ENCODE measurements at regions not wholly inside any gene's neighbourhood (a gene's known extent, or its start where the extent isn't known, plus 50 kb on each side); places are given as distances from the start of the nearest gene placed in this dataset.
A peak's percentile ranks its signal among the peaks of the same experiment; 100 is the strongest.

GRCh38 chr7:94064541-94065191 lies 60.5 kb upstream of the BET1 start:
- DNase-seq (ENCODE audit: low spot score) = no peak
- Histone ChIP-seq H3K9me2 (ENCODE audit: insufficient read depth, low read length) (no peaks in the 10 kb centered on the region), H3K9me3 (ENCODE audit: low read length) (no peaks in the 10 kb centered on the region), H3K4me1 (ENCODE audit: insufficient read depth, low read length, poor library complexity, severe bottlenecking) (peaks cover 55% of the 10 kb centered on the region), H2AFZ (ENCODE audit: low read length) (no peak overlapping the region), H3K4me2 (ENCODE audit: low read length) (no peak overlapping the region), H3K79me2 (ENCODE audit: insufficient read depth, low read depth, low read length) (no peaks in the 10 kb centered on the region), H3K4me3 (ENCODE audit: low read depth, low read length, poor library complexity, severe bottlenecking) (no peak overlapping the region), H3K36me3 (ENCODE audit: insufficient read depth, low read length) (no peaks in the 10 kb centered on the region), H4K20me1 (ENCODE audit: insufficient read depth, low read length) (no peaks in the 10 kb centered on the region), H3K27ac (ENCODE audit: low read depth, low read length, poor library complexity, severe bottlenecking) (no peak overlapping the region)
- intact Hi-C loops (cut with micrococcal nuclease; ENCODE audit: unreplicated experiment) = loop anchor here (10.0 kb wide), 1 partner anchor 1250 kb away; no protein-coding TSS in a partner anchor
- BruUV-seq (replicated peaks) = no TSS peak
- POLR2A ChIA-PET = interaction anchor here (0.7 to 2.0 kb wide), 5 partner anchors 10 to 326 kb away, joined by 4 to 9 read pairs (median 5); no protein-coding TSS in a partner anchor
- CTCF ChIA-PET (ENCODE audit: unreplicated experiment) = no interaction called here
- TF ChIP-seq EZH2phosphoT487 (IDR thresholded peaks at IDR 0.05; ENCODE audit: borderline replicate concordance, low read depth, low read length) (no peak), CTCF (conservative IDR thresholded peaks at IDR 0.05; ENCODE audit: low read length) (peak; percentile 40)

GRCh38 chr7:94067047-94067446 lies 62.9 kb upstream of the BET1 start:
- intact Hi-C loops (cut with micrococcal nuclease; ENCODE audit: unreplicated experiment) = loop anchor here (10.0 kb wide), 1 partner anchor 1252 kb away; no protein-coding TSS in a partner anchor
- H3K9me2 ChIP-seq (ENCODE audit: insufficient read depth, low read length) = no peaks in the 10 kb centered on the region
- TF ChIP-seq EZH2phosphoT487 (IDR thresholded peaks at IDR 0.05; ENCODE audit: borderline replicate concordance, low read depth, low read length) = no peak
- no TSS peak for BruUV-seq (replicated peaks)
- no peaks in the 10 kb centered on the region for H3K79me2 ChIP-seq (ENCODE audit: insufficient read depth, low read depth, low read length)
- H4K20me1 ChIP-seq (ENCODE audit: insufficient read depth, low read length) = no peaks in the 10 kb centered on the region
- H3K4me3 ChIP-seq (ENCODE audit: low read depth, low read length, poor library complexity, severe bottlenecking) = no peak overlapping the region
- peaks cover 39% of the 10 kb centered on the region for H3K4me1 ChIP-seq (ENCODE audit: insufficient read depth, low read length, poor library complexity, severe bottlenecking)
- H3K4me2 ChIP-seq (ENCODE audit: low read length) = peak overlapping the region; percentile 67; the same call in 1 of the 2 replicates
- no peaks in the 10 kb centered on the region for H3K36me3 ChIP-seq (ENCODE audit: insufficient read depth, low read length)
- CTCF ChIA-PET (ENCODE audit: unreplicated experiment) = interaction anchor here (0.8 kb wide), 1 partner anchor 20 kb away, joined by 3 read pairs; no protein-coding TSS in a partner anchor
- H2AFZ ChIP-seq (ENCODE audit: low read length) = peak overlapping the region; percentile 7; the same call in 1 of the 2 replicates
- no peak overlapping the region for H3K27ac ChIP-seq (ENCODE audit: low read depth, low read length, poor library complexity, severe bottlenecking)
- POLR2A ChIA-PET = interaction anchor here (0.9 to 4.0 kb wide), 6 partner anchors 8 to 16 kb away, joined by 3 to 15 read pairs (median 4); no protein-coding TSS in a partner anchor
- no peaks in the 10 kb centered on the region for H3K9me3 ChIP-seq (ENCODE audit: low read length)
- DNase-seq (ENCODE audit: low spot score) = no peak

GRCh38 chr7:94067506-94067905 lies 63.4 kb upstream of the BET1 start:
- H3K4me1 ChIP-seq (ENCODE audit: insufficient read depth, low read length, poor library complexity, severe bottlenecking) = peaks cover 34% of the 10 kb centered on the region
- H3K36me3 ChIP-seq (ENCODE audit: insufficient read depth, low read length) = no peaks in the 10 kb centered on the region
- intact Hi-C loops (cut with micrococcal nuclease; ENCODE audit: unreplicated experiment) = loop anchor here (10.0 kb wide), 1 partner anchor 1253 kb away; no protein-coding TSS in a partner anchor
- no peaks in the 10 kb centered on the region for H3K9me3 ChIP-seq (ENCODE audit: low read length)
- no peaks in the 10 kb centered on the region for H3K79me2 ChIP-seq (ENCODE audit: insufficient read depth, low read depth, low read length)
- H3K4me2 ChIP-seq (ENCODE audit: low read length) = peak overlapping the region; percentile 67
- no peak overlapping the region for H3K4me3 ChIP-seq (ENCODE audit: low read depth, low read length, poor library complexity, severe bottlenecking)
- ChIA-PET CTCF (ENCODE audit: unreplicated experiment) (interaction anchor here (0.8 kb wide), 1 partner anchor 19 kb away, joined by 3 read pairs; no protein-coding TSS in a partner anchor), POLR2A (interaction anchor here (0.7 to 4.0 kb wide), 5 partner anchors 8 to 1088 kb away, joined by 3 to 15 read pairs (median 4); no protein-coding TSS in a partner anchor)
- H3K9me2 ChIP-seq (ENCODE audit: insufficient read depth, low read length) = no peaks in the 10 kb centered on the region
- DNase-seq (ENCODE audit: low spot score) = no peak
- TF ChIP-seq CTCF (conservative IDR thresholded peaks at IDR 0.05; ENCODE audit: low read length) = no peak
- no peak for TF ChIP-seq EZH2phosphoT487 (IDR thresholded peaks at IDR 0.05; ENCODE audit: borderline replicate concordance, low read depth, low read length)
- no peaks in the 10 kb centered on the region for H4K20me1 ChIP-seq (ENCODE audit: insufficient read depth, low read length)
- peak overlapping the region; percentile 92; the same call in 1 of the 2 replicates for H2AFZ ChIP-seq (ENCODE audit: low read length)
- H3K27ac ChIP-seq (ENCODE audit: low read depth, low read length, poor library complexity, severe bottlenecking) = no peak overlapping the region
- BruUV-seq (replicated peaks) = no TSS peak

Measured in OCI-LY7 (cell line).